Activated CD8-positive, alpha-beta memory T cell treated with anti-CD3 and anti-CD28 coated beads, Interleukin-2, amount 50 U/mL, for 48 hours (primary cell): ENCODE measurements at regions not wholly inside any gene's neighbourhood (a gene's known extent, or its start where the extent isn't known, plus 50 kb on each side); places are given as distances from the start of the nearest gene placed in this dataset.
"Not testable (repeated sequence)": the region's sequence is repeated elsewhere in the genome, so short reads cannot be mapped to it uniquely, and the experiment has no call there.

Source experiments
- DNase-seq: peaks from one replicate; pipeline ENCODE4 v3.0.0-alpha.2; 2020

- DNase-seq, result no peak
Observed at GRCh38 chr12:40431169-40431568, 206.4 kb downstream of the LRRK2 start.

GRCh38 chr12:40435251-40435650 lies 210.5 kb downstream of the LRRK2 start:
- DNase-seq, result no peak

- DNase-seq, result no peak
Observed at GRCh38 chr12:40435951-40436350, 211.2 kb downstream of the LRRK2 start.

DNA sequence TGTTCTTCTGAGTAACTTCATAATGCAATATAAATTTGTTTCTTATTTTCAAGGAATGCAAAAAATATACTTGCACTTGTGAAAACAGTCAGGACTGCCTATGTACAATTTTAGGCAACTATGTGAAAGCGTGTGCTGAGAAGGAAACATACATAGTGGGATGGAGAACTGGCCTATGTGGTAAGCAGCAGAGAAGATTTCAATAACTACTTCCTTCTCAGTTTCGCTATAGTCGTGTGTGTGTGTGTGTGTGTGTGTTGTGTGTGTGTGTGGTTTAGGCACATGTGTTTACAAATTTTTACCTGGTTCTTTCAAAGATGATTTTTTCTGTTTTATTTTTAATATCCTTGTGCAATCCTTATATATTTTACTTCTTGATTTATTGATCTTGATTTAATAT lies 211.8 kb downstream of the LRRK2 start:
- no peak for DNase-seq

- no peak for DNase-seq
Observed at GRCh38 chr12:40439771-40440492, 215.1 kb downstream of the LRRK2 start.

GRCh38 chr12:40444174-40444573 lies 219.4 kb downstream of the LRRK2 start:
- no peak for DNase-seq

DNA sequence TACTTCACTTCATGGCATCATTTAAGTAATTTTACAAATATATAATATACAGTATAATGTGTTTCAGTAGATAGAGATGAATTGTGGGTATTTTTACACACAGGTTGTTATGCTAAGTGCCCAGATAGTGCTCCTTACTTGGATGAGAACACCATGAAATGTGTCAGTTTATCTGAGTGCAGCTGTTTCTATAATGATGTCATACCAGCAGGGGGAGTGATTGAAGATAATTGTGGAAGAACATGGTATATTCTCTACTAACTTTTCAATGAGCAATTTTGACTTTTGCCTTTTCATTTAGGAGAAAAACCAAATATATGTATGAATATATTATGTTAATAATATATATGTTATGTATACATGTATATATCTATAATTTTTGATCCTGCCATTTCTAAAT lies 221.6 kb downstream of the LRRK2 start:
- DNase-seq, result no peak

DNA sequence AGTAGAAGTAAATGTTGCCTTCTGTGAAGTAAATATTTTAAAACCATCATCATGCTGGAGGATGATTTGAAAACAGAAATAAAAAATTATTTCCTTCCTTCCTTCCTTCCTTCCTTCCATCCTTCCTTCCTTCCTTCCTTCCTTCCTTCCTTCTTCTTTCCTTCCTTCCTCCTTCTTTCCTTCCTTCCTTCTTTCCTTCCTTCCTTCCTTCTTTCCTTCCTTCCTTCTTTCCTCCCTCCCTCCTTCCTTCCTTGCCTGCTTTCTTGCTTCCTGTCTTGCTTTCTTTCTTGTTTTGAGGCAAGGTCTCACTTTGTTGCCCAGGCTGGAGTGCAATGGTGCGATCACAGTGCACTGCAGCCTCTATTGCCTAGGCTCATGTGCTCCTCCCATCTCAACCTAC lies 223.7 kb downstream of the LRRK2 start:
- DNase-seq, result not testable (repeated sequence)

- no peak for DNase-seq
Observed at GRCh38 chr12:40451661-40452060, 226.9 kb downstream of the LRRK2 start.

DNA sequence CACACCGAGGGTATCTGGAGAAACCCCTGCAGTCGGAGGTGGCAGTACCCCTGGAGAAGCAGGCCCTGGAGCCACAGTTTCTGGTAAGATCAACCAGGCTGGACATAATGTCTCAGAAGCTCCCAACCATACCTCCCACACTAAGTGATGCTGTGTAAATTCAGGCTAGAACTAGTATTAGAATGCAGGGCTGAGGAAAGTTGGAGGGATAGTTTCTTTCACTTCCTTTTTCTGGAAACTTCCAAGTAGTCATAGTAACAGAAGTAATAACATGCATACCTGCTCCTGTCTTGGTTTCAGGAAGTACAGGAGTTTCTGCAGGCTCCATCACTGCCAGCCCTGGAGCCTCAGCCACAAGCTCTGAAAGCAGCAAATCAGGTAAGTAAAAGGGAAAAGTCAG lies 228.1 kb upstream of the CNTN1 start:
- no peak for DNase-seq

DNA sequence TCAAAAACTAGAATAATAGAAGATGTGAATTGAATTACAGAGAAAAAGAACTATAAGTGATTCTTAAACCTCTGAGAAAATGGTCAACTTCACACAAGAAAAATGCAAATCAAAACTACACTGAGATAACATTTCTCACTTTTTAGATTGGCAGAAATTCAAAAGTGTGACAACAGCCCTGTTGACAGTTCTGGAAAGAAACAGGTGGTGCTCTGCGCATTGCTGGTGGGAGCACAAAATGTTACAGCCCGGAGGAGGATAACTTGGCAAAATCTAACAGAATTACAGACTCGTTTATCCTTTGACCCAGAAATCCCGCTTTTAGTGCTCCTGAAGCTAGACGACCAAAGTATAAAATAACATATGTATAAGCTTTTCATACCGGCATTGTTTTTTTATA lies 222.5 kb upstream of the CNTN1 start:
- DNase-seq, result no peak

DNA sequence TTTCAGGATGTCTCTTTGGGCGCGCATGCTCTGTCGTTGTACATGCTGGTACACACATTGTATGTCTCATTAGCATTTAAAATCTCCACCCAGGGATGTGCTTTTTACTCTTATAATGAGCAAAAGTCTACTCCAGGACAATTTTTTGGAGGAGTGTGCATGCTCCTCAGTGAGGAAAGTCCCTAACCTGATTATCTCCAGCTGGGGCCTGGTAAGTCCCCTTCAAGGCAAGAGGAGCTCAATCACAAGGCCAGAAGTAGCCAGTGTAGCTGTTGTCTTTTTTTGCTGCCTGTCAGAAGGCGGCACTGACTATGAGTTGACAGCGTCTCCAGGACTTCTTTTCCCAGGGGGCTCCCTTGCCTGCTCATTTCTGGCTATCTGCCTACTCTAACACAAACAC lies 218.3 kb upstream of the CNTN1 start:
- DNase-seq, result no peak

DNA sequence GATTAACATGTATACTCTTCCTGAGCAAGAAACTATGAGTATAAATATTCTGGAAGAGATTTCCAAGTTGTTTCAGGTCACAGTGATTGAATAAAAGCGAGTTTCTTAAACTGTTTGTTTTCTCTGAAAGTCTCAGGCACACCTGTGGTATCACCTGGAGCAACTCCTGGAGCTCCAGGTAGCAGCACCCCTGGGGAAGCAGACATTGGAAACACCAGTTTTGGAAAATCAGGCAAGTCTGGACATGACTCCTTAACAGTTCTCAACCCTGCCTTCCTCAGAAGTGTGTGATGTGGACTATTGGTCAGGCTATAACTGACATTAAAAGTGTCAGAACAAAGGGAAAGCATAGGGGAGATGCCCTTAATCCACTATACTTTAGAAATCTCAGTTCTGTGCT lies 217.6 kb upstream of the CNTN1 start:
- no peak for DNase-seq

DNA sequence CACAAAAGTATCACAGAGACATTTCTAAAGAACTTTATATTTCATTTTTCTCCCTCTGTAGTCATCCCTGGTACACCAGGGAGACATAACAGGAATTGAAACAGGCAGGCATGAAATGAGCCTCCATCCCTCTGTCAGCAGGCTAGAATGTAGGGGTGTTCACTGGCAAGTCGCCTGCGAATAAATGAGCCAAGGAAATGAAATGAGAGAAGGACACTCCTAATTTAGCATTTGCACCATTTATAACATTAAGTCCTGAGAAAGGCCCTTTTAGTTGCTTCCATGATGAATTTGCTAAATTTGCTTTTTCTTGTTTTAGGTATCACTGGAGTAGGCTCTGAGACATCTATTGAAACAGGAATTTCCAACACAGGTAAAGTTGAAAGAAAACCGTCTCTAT lies 192.4 kb upstream of the CNTN1 start:
- DNase-seq, result no peak

DNA sequence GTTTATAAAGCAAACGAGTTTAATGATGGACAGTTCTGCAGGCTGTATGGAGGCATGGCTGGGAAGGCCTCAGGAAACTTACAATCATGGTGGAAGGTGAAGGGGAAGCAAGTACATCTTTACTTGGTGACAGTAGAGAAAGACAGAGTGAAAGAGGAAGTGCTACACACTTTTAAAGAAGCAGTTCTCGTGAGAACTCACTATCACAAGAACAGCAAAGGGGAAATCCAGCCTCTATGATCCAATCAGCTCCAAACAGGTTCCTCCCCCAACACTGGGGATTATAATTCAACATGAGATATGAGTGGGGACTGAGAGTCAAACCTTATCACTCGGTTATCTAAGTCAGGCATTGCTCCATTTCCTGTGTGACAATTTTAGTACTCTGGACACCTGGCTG lies 189.9 kb upstream of the CNTN1 start:
- no peak for DNase-seq

DNA sequence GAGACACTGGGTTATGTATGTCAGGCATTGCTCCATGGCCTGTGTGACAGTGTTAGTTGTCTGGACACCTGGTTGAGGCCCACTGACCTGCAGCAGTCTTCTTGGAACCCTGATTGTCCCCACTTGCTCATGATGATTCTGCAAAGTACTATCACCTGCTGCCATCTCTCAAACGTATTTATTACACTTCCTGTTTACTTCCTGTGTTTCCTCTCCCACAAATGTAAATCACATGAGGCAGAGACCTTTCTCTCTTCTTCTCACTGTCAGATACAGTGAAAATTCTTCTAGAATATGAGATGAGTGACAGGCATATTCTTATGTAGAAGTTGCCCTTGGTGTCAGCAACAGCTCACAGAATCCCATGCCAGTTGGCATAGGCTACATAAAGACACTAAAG lies 186.9 kb upstream of the CNTN1 start:
- DNase-seq, result no peak

DNA sequence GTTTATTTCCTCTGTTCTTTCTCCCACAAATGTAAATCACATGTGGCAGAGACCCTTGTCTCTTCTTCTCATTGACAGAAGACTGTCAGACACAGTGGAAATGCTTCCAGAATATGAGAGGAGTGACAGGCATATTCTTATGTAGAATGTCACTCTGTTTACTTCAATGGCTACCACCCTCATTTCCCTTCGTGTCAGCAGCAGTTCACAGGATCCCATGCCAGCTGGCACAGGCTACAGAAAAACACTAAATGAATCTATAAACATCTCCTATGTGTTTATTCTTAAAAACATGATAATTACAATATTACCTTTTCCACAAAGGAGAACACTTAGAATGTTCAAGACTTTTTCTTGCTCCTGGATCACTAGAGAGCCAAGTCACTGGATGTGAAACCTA lies 183.8 kb upstream of the CNTN1 start:
- DNase-seq, result no peak

- DNase-seq, result no peak
Observed at GRCh38 chr12:40511341-40511740, 180.9 kb upstream of the CNTN1 start.

GRCh38 chr12:40515041-40515816 lies 177.0 kb upstream of the CNTN1 start:
- no peak for DNase-seq

DNA sequence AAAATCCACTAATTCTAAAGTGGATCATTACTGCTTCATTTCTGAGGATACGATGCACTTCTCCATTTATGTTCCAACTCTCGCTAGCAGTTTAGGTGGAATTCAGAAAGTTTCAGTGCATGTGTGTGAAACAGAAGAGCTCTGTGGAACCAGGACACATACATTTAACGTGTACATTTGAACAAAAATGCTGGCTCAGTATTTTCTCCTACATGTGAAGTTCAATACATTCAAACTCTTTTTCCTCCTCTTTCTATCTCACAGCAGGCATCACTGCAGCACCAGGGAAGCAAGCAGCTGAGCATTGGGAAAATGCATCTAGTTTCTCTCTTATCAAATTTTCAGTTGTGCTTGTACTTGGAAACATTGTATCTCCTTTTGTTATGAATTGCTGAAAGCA lies 169.4 kb upstream of the CNTN1 start:
- no peak for DNase-seq

DNA sequence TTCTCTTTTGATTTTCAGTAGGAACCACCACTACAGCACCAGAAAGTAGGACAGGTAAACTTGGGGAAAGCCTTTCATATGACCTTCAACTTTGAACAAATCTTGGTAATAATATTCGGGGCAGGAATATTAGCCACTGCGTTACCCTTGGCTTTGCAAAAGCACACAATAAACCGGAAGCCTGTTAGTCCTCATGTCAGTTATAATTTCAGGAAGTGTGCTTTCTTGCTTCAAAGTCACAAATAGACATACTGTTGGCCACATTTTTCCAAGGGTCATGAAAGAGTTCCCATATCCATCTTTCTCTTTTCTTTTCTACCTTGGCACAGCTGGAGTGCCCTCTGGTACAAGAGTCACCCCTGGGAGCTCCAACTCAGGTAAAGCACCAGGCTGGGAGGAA lies 167.2 kb upstream of the CNTN1 start:
- no peak for DNase-seq

GRCh38 chr12:40534828-40535227 lies 157.4 kb upstream of the CNTN1 start:
- DNase-seq, result no peak

GRCh38 chr12:40551466-40551865 lies 140.8 kb upstream of the CNTN1 start:
- no peak for DNase-seq

DNA sequence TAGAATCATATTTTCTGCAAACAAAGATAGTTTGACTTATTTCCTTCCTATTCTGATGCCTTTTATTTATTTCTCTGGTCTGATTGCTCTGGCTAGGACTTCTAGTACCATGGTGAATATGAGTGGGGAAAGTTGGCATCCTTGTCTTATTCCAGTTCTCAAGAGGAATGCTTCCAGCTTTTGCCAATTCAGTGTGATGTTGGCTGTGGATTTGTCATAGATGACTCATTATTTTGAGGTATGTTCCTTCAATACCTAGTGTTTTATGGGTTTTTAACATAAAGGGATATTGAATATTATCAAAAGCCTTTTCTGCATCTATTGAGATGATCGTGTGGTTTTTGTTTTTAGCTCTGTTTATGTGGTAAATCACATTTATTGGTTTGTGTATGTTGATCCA lies 139.4 kb upstream of the CNTN1 start:
- no peak for DNase-seq

DNA sequence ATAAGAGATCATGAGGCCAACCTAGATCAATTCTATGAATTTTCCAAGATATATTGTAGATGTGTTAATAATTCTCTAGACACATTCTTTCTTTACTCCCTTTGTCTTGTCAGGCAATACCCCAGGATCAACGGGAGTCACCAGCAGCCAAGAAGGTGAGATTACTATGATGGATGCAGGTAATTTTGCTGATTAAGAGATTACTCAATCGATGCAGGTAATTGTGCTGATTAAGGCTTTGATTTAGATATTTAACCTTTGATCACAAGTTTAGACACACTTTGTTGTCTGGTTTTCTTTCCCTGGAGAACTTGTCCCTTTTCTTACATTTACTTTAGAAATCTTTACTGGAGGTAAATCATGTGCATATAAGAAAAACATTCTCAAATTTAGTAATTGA lies 134.3 kb upstream of the CNTN1 start:
- no peak for DNase-seq
